OCI-LY7 (cell line): ENCODE measurements at regions not wholly inside any gene's neighbourhood (a gene's known extent, or its start where the extent isn't known, plus 50 kb on each side); places are given as distances from the start of the nearest gene placed in this dataset.

ENCODE experiments used
- BruUV-seq: library from RNA; stranded (reverse); fragments of 400-500 nt; replicated peaks from 2 replicates; lab custom pipeline; 2021; lab: Mats Ljungman, UMichigan
- CTCF ChIA-PET: fragments of 300-600 bp; sonication (Branson Sonifier 250); formaldehyde crosslinking; loops from one replicate; lab custom pipeline; 2022; ENCODE audit warnings: antibody characterized with exemption; ENCODE audit not compliant: unreplicated experiment; lab: Charles Lee
- POLR2A ChIA-PET: fragments of 300-600 bp; sonication (Branson Sonifier 250); formaldehyde crosslinking; loops from one replicate; lab custom pipeline; 2022; ENCODE audit warnings: antibody characterized with exemption; lab: Charles Lee
- DNase-seq: peaks from one replicate; pipeline ENCODE4 v3.0.0-alpha.2; 2015; ENCODE audit warnings: low spot score
- H2AFZ ChIP-seq: fragments of 200-600 bp; sonication (generic), shearing (Covaris generic); 2 replicates; pipeline ENCODE4 v1.6.1; 2014; ENCODE audit warnings: mild to moderate bottlenecking, antibody characterized with exemption, low read length, moderate library complexity
- H3K27ac ChIP-seq: fragments of 200-600 bp; sonication (generic); 2 replicates; pipeline ENCODE4 v1.5.1; 2014; ENCODE audit warnings: mixed run types, low read depth, mild to moderate bottlenecking, moderate library complexity, low read length, inconsistent platforms; ENCODE audit not compliant: poor library complexity, severe bottlenecking
- H3K36me3 ChIP-seq: fragments of 200-600 bp; sonication (generic); 2 replicates; pipeline ENCODE4 v1.6.1; 2014; ENCODE audit warnings: mild to moderate bottlenecking, antibody characterized with exemption, low read length, moderate library complexity, mixed read lengths; ENCODE audit not compliant: insufficient read depth
- H3K4me1 ChIP-seq: fragments of 200-600 bp; sonication (generic); 2 replicates; pipeline ENCODE4 v1.5.1; 2014; ENCODE audit warnings: mild to moderate bottlenecking, low read length; ENCODE audit not compliant: insufficient read depth, poor library complexity, severe bottlenecking
- H3K4me2 ChIP-seq: fragments of 200-600 bp; sonication (generic); 2 replicates; pipeline ENCODE4 v1.6.1; 2014; ENCODE audit warnings: mild to moderate bottlenecking, low read length
- H3K4me3 ChIP-seq: fragments of 200-600 bp; sonication (generic); 2 replicates; pipeline ENCODE4 v1.5.1; 2014; ENCODE audit warnings: mild to moderate bottlenecking, low read depth, low read length; ENCODE audit not compliant: poor library complexity, severe bottlenecking
- H3K79me2 ChIP-seq: fragments of 200-600 bp; sonication (generic); 2 replicates; pipeline ENCODE4 v1.6.1; 2016; ENCODE audit warnings: low read depth, mild to moderate bottlenecking, low read length, moderate library complexity, mixed read lengths; ENCODE audit not compliant: insufficient read depth
- H3K9me2 ChIP-seq: fragments of 200-600 bp; sonication (generic); 2 replicates; pipeline ENCODE4 v1.6.1; 2016; ENCODE audit warnings: mild to moderate bottlenecking, low read length, mixed read lengths; ENCODE audit not compliant: insufficient read depth
- H3K9me3 ChIP-seq: fragments of 200-600 bp; sonication (generic); 2 replicates; pipeline ENCODE4 v1.6.1; 2014; ENCODE audit warnings: mild to moderate bottlenecking, mixed run types, low read length, mixed read lengths
- H4K20me1 ChIP-seq: fragments of 200-600 bp; sonication (generic); 2 replicates; pipeline ENCODE4 v1.6.1; 2014; ENCODE audit warnings: mild to moderate bottlenecking, antibody characterized with exemption, low read length, moderate library complexity, mixed read lengths; ENCODE audit not compliant: insufficient read depth
- EZH2phosphoT487 ChIP-seq: fragments of 200-600 bp; sonication (generic); IDR thresholded peaks from 2 replicates; pipeline ENCODE4 v1.6.1; 2018; ENCODE audit warnings: low read depth, borderline replicate concordance, mild to moderate bottlenecking, mixed run types, antibody characterized with exemption, low read length, moderate library complexity, mixed read lengths
- intact Hi-C: fragments of 100-400 bp; cut with micrococcal nuclease; formaldehyde crosslinking; loops from one replicate; pipeline ENCODE4 v1.10.0; 2022; ENCODE audit not compliant: unreplicated experiment
- TF ChIP-seq, protein P1 (sequence below): fragments of 200-600 bp; sonication (generic); conservative IDR thresholded peaks from 2 replicates; pipeline ENCODE4 v1.5.1; 2014; ENCODE audit warnings: mild to moderate bottlenecking, antibody characterized with exemption, low read length, moderate library complexity, mixed read lengths

DNA sequence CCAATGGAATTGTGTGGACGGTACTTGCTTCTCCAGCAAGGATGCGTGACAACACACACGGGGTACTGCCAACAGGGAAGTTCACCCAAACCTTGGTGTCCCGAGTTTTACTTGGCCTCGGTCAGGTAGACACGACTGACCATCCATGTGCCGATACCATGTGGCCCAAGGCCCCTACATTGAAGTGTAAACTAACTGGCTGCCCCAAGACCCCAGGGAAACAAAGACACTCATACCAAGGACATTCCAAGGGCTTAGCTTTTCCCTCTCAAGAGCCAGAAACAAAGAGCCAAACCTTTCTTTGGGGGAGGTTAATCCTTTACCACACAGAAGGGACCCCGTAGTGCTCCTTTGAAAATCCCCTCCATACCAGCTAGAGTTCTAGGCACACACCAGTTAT is 215.9 kb upstream of the TNRC6C start:
- H3K9me2 ChIP-seq, result no peaks in the 10 kb centered on the region
- intact Hi-C loops, result loop anchor here (10.0 kb wide), 1 partner anchor 198 kb away; no protein-coding TSS in a partner anchor
- TF ChIP-seq, protein P1, sequence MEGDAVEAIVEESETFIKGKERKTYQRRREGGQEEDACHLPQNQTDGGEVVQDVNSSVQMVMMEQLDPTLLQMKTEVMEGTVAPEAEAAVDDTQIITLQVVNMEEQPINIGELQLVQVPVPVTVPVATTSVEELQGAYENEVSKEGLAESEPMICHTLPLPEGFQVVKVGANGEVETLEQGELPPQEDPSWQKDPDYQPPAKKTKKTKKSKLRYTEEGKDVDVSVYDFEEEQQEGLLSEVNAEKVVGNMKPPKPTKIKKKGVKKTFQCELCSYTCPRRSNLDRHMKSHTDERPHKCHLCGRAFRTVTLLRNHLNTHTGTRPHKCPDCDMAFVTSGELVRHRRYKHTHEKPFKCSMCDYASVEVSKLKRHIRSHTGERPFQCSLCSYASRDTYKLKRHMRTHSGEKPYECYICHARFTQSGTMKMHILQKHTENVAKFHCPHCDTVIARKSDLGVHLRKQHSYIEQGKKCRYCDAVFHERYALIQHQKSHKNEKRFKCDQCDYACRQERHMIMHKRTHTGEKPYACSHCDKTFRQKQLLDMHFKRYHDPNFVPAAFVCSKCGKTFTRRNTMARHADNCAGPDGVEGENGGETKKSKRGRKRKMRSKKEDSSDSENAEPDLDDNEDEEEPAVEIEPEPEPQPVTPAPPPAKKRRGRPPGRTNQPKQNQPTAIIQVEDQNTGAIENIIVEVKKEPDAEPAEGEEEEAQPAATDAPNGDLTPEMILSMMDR, result no peak
- no peak for TF ChIP-seq EZH2phosphoT487
- no peaks in the 10 kb centered on the region for H3K79me2 ChIP-seq
- ChIA-PET CTCF (no interaction called here), POLR2A (no interaction called here)
- H3K27ac ChIP-seq, result no peak overlapping the region
- no peak overlapping the region for H3K4me2 ChIP-seq
- no peaks in the 10 kb centered on the region for H3K4me1 ChIP-seq
- no TSS peak for BruUV-seq
- H4K20me1 ChIP-seq, result no peaks in the 10 kb centered on the region
- no peak overlapping the region for H3K4me3 ChIP-seq
- DNase-seq, result no peak
- H3K36me3 ChIP-seq, result no peaks in the 10 kb centered on the region
- no peak overlapping the region for H2AFZ ChIP-seq
- H3K9me3 ChIP-seq, result peaks cover 11% of the 10 kb centered on the region; the same call in 1 of the 2 replicates

DNA sequence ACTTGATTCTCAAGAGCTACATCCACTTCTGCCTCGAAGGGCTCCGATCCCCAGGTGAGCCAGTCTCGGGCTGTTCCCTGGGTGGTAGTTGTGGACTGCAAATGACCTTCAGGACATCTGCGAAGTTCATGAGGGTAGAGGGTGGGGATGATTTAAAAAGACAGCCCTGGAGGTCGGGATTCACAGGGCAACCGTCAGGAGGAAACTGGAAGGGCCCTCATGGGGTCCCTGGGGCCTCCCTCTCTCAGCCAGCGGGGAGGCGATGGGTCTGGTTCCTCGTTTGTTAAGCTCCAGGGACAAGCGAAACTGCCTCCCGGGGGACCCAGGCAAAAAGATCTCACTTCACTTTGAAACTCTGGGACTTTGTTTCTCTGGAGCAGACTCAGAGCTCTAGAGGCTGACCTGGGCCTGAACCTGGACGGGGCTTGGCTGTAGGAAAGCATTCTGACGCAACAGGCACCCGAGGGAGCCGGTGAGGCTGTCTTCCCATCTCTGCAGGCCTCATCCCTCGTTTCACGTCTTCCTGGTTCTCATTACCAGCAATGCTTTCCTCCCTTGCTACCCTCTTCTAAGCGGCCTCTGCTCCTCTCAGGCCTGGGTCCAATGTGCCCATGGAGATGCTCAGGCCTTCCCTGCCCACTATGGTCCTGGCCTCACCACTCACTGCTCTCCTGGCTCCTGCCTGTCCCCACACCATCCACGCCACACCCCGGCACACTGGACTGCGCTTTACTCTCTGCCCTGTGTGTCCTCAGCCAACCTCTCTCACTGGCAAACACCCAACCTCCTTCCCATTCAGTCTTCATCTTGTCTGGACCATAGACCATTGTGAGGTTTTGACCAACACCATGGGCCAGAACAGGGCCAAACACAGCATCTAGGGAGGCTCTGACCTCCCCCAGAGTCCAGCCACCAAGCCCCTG is 214.2 kb upstream of the TNRC6C start:
- no peaks in the 10 kb centered on the region for H3K79me2 ChIP-seq
- ChIA-PET POLR2A (interaction anchor here (0.6 kb wide), 1 partner anchor 31 kb away, joined by 3 read pairs; no protein-coding TSS in a partner anchor), CTCF (no interaction called here)
- H3K27ac ChIP-seq, result no peak overlapping the region
- intact Hi-C loops, result loop anchor here (10.0 kb wide), 1 partner anchor 200 kb away; no protein-coding TSS in a partner anchor
- no peaks in the 10 kb centered on the region for H3K4me1 ChIP-seq
- TF ChIP-seq EZH2phosphoT487, result no peak
- TF ChIP-seq, protein P1, result no peak
- DNase-seq, result no peak
- no peak overlapping the region for H3K4me2 ChIP-seq
- H3K36me3 ChIP-seq, result no peaks in the 10 kb centered on the region
- H4K20me1 ChIP-seq, result no peaks in the 10 kb centered on the region
- no TSS peak for BruUV-seq
- no peaks in the 10 kb centered on the region for H3K9me2 ChIP-seq
- no peak overlapping the region for H2AFZ ChIP-seq
- H3K9me3 ChIP-seq, result peaks cover 11% of the 10 kb centered on the region; the same call in 1 of the 2 replicates
- no peak overlapping the region for H3K4me3 ChIP-seq

DNA sequence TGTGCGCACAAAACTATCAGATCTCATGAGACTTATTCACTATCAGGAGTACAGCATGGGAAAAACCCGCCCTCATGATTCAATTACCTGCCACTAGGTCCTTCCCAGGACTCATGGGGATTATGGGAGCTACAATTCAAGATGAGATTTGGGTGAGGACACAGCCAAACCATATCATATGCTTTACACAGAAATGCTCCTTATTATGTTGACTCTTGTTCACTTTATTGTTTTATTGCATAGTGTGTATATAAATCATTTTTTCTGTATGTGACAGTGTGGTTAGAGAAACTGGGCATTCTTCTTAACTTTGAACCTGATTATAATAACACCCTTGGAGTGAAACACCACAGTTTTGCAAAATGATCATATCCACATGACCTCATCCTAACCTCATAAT is 212.8 kb upstream of the TNRC6C start:
- H3K36me3 ChIP-seq, result no peaks in the 10 kb centered on the region
- no peaks in the 10 kb centered on the region for H3K4me1 ChIP-seq
- no TSS peak for BruUV-seq
- no peaks in the 10 kb centered on the region for H3K79me2 ChIP-seq
- H3K9me2 ChIP-seq, result no peaks in the 10 kb centered on the region
- DNase-seq, result no peak
- no peak overlapping the region for H3K4me2 ChIP-seq
- H2AFZ ChIP-seq, result no peak overlapping the region
- peaks cover 11% of the 10 kb centered on the region; the same call in 1 of the 2 replicates for H3K9me3 ChIP-seq
- TF ChIP-seq, protein P1, result no peak
- no peak for TF ChIP-seq EZH2phosphoT487
- no peak overlapping the region for H3K4me3 ChIP-seq
- ChIA-PET POLR2A (no interaction called here), CTCF (no interaction called here)
- intact Hi-C loops, result loop anchor here (10.0 kb wide), 1 partner anchor 201 kb away; no protein-coding TSS in a partner anchor
- H4K20me1 ChIP-seq, result no peaks in the 10 kb centered on the region
- H3K27ac ChIP-seq, result no peak overlapping the region
